Panc1 (cell line): ENCODE measurements at regions not wholly inside any gene's neighbourhood (a gene's known extent, or its start where the extent isn't known, plus 50 kb on each side); places are given as distances from the start of the nearest gene placed in this dataset.

Source experiments
- ATAC-seq: fragments of 200-7000 bp; cut with Tn5 transposase; 2 replicates; pipeline ENCODE4 v1.9.1; 2020; ENCODE audit warnings: mild to moderate bottlenecking, moderate library complexity
- BruUV-seq: library from RNA; stranded (reverse); fragments of 400-500 nt; replicated peaks from 2 replicates; lab custom pipeline; 2021; lab: Mats Ljungman, UMichigan
- CTCF ChIA-PET: fragments of 300-600 bp; sonication (Branson Sonifier 250); formaldehyde crosslinking; loops from one replicate; lab custom pipeline; 2022; ENCODE audit warnings: antibody characterized with exemption; lab: Charles Lee
- POLR2A ChIA-PET: fragments of 300-600 bp; sonication (Branson Sonifier 250); formaldehyde crosslinking; loops from one replicate; lab custom pipeline; 2022; ENCODE audit warnings: antibody characterized with exemption; lab: Charles Lee
- DNase-seq: peaks from one replicate; pipeline ENCODE4 v3.0.0-alpha.2; 2010; ENCODE audit warnings: low read depth, low spot score
- H3K27ac ChIP-seq: 2 replicates; pipeline ENCODE4 v1.5.1; 2011; ENCODE audit warnings: mild to moderate bottlenecking, low read length, inconsistent platforms
- H3K27me3 ChIP-seq: fragments of 200-500 bp; sonication (Bioruptor generic); 2 replicates; pipeline ENCODE4 v1.6.0; 2014; ENCODE audit warnings: low read length, inconsistent platforms; ENCODE audit not compliant: control insufficient read depth, insufficient read depth
- H3K36me3 ChIP-seq: fragments of 200-500 bp; sonication (Bioruptor generic); 2 replicates; pipeline ENCODE4 v1.5.1; 2014; ENCODE audit warnings: inconsistent platforms, mild to moderate bottlenecking, low read length, moderate library complexity; ENCODE audit not compliant: control insufficient read depth, insufficient read depth
- H3K4me1 ChIP-seq: 2 replicates; pipeline ENCODE4 v1.5.1; 2011; ENCODE audit warnings: inconsistent platforms, mild to moderate bottlenecking, low read length, moderate library complexity; ENCODE audit not compliant: control insufficient read depth, insufficient read depth
- H3K4me3 ChIP-seq, 2 experiments: 2 replicates each; pipeline ENCODE4 v1.5.1; 2011 to 2012; ENCODE audit warnings: low read depth in 2 of 2, low read length in 2 of 2, mild to moderate bottlenecking in 2 of 2, inconsistent platforms in 1 of 2, moderate library complexity in 1 of 2
- H3K9me3 ChIP-seq: fragments of 200-500 bp; sonication (Bioruptor generic); 2 replicates; pipeline ENCODE4 v1.5.1; 2014; ENCODE audit warnings: low read depth, mild to moderate bottlenecking, inconsistent platforms, low read length, moderate library complexity; ENCODE audit not compliant: control insufficient read depth, insufficient read depth
- POLR2AphosphoS5 ChIP-seq: IDR thresholded peaks from 2 replicates; pipeline ENCODE4 v1.6.1; 2012; ENCODE audit warnings: mild to moderate bottlenecking, low read depth, low read length, moderate library complexity
- SIN3A ChIP-seq: IDR thresholded peaks from 2 replicates; pipeline ENCODE4 v1.6.1; 2012; ENCODE audit warnings: low read depth, mild to moderate bottlenecking, low read length, moderate library complexity, borderline replicate concordance; ENCODE audit not compliant: insufficient read depth
- TCF7L2 ChIP-seq: IDR thresholded peaks from 2 replicates; pipeline ENCODE4 v1.6.1; 2011; ENCODE audit warnings: mild to moderate bottlenecking, low read depth, low read length, inconsistent platforms
- in situ Hi-C: cut with HindIII; loops from 2 replicates; pipeline ENCODE4 v1.10.0; 2016; ENCODE audit warnings: low sequenced_read_pairs, low pct_unique_long_range_greater_than_20kb
- intact Hi-C: fragments of 100-400 bp; cut with micrococcal nuclease; formaldehyde crosslinking; loops from one replicate; pipeline ENCODE4 v1.10.0; 2022; ENCODE audit not compliant: unreplicated experiment
- TF ChIP-seq, protein P1 (sequence below), 2 experiments: IDR thresholded peaks; 2 replicates each; pipeline ENCODE4 v1.6.1; 2011 to 2012; ENCODE audit warnings: low read depth in 2 of 2, control low read depth in 1 of 2, low read length in 1 of 2, mild to moderate bottlenecking in 1 of 2, moderate library complexity in 1 of 2; ENCODE audit not compliant: insufficient read depth in 1 of 2
- TF ChIP-seq, protein P2 (sequence below): fragments of 450-650 bp; IDR thresholded peaks from 2 replicates; pipeline ENCODE4 v1.5.1; 2017; ENCODE audit warnings: mild to moderate bottlenecking

DNA sequence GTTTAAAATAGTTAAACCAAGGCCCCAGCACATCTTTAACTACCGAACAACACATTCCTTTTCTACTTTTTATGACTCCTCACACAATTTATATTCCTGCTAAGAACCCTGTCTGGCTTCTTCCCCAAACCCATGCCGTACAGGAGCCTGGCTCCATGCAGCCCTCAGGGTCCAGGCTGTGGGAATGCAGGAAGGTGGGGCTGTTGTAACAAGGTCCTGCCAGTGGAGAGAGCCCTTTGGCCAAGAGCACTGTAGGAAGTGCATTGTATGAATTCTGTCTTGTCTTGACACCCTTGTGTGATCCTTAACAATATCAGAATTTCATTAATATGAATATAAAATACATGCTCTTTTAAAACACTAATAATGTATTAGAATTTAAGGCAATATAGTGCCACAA, 563.8 kb downstream of the TBL1XR1 start:
- Histone ChIP-seq H3K36me3 (no peaks in the 10 kb centered on the region), H3K4me1 (no peaks in the 10 kb centered on the region), H3K4me3 (no peak overlapping the region), H3K9me3 (no peaks in the 10 kb centered on the region), H3K27ac (no peak overlapping the region), H3K27me3 (no peaks in the 10 kb centered on the region)
- no peak for ATAC-seq
- in situ Hi-C loops (no loop called here), intact Hi-C loops (no loop called here)
- no peak for TF ChIP-seq TCF7L2
- TF ChIP-seq, protein P1, sequence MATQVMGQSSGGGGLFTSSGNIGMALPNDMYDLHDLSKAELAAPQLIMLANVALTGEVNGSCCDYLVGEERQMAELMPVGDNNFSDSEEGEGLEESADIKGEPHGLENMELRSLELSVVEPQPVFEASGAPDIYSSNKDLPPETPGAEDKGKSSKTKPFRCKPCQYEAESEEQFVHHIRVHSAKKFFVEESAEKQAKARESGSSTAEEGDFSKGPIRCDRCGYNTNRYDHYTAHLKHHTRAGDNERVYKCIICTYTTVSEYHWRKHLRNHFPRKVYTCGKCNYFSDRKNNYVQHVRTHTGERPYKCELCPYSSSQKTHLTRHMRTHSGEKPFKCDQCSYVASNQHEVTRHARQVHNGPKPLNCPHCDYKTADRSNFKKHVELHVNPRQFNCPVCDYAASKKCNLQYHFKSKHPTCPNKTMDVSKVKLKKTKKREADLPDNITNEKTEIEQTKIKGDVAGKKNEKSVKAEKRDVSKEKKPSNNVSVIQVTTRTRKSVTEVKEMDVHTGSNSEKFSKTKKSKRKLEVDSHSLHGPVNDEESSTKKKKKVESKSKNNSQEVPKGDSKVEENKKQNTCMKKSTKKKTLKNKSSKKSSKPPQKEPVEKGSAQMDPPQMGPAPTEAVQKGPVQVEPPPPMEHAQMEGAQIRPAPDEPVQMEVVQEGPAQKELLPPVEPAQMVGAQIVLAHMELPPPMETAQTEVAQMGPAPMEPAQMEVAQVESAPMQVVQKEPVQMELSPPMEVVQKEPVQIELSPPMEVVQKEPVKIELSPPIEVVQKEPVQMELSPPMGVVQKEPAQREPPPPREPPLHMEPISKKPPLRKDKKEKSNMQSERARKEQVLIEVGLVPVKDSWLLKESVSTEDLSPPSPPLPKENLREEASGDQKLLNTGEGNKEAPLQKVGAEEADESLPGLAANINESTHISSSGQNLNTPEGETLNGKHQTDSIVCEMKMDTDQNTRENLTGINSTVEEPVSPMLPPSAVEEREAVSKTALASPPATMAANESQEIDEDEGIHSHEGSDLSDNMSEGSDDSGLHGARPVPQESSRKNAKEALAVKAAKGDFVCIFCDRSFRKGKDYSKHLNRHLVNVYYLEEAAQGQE (IDR thresholded peaks at IDR 0.05; ENCODE audit: insufficient read depth in 1 of 2, low read depth in 2 of 2, low read length in 1 of 2) = no peak
- no peak for TF ChIP-seq SIN3A
- TF ChIP-seq, protein P2, sequence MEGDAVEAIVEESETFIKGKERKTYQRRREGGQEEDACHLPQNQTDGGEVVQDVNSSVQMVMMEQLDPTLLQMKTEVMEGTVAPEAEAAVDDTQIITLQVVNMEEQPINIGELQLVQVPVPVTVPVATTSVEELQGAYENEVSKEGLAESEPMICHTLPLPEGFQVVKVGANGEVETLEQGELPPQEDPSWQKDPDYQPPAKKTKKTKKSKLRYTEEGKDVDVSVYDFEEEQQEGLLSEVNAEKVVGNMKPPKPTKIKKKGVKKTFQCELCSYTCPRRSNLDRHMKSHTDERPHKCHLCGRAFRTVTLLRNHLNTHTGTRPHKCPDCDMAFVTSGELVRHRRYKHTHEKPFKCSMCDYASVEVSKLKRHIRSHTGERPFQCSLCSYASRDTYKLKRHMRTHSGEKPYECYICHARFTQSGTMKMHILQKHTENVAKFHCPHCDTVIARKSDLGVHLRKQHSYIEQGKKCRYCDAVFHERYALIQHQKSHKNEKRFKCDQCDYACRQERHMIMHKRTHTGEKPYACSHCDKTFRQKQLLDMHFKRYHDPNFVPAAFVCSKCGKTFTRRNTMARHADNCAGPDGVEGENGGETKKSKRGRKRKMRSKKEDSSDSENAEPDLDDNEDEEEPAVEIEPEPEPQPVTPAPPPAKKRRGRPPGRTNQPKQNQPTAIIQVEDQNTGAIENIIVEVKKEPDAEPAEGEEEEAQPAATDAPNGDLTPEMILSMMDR = no peak
- TF ChIP-seq POLR2AphosphoS5 = no peak
- BruUV-seq = no TSS peak
- no peak for DNase-seq
- POLR2A ChIA-PET = no interaction called here
- CTCF ChIA-PET = no interaction called here

DNA sequence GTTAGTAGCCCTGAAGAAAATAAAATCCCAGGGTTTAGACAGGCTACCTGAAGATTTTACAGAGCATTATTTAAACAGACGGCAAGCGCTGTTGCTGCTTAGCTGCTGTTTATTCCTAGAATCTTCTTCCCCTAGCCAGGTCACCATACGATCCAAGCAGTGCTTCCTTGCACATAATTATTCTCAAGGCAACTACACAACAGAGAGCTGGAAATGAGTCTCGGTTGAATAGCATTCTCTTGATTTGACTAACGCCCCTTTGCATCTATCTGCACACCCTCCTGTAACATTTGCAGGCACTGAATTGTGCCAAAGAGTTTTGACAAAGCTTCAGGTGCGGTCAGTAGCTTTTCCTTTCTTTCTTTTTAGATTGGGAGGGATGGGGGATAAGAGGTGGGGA, 564.4 kb downstream of the TBL1XR1 start:
- no TSS peak for BruUV-seq
- no peaks in the 10 kb centered on the region for H3K9me3 ChIP-seq
- no peaks in the 10 kb centered on the region for H3K4me1 ChIP-seq
- no peaks in the 10 kb centered on the region for H3K27me3 ChIP-seq
- ATAC-seq (no peak), DNase-seq (no peak)
- intact Hi-C loops (no loop called here), in situ Hi-C loops (no loop called here)
- H3K27ac ChIP-seq = no peak overlapping the region
- POLR2A ChIA-PET = no interaction called here
- TF ChIP-seq TCF7L2 = no peak
- no peak for TF ChIP-seq POLR2AphosphoS5
- TF ChIP-seq SIN3A = no peak
- TF ChIP-seq, protein P1 (IDR thresholded peaks at IDR 0.05; ENCODE audit: insufficient read depth in 1 of 2, low read depth in 2 of 2, low read length in 1 of 2) = no peak
- TF ChIP-seq, protein P2 = no peak
- CTCF ChIA-PET = no interaction called here
- no peaks in the 10 kb centered on the region for H3K36me3 ChIP-seq
- H3K4me3 ChIP-seq = no peak overlapping the region
